IMR-90 (cell line): ENCODE measurements at regions not wholly inside any gene's neighbourhood (a gene's known extent, or its start where the extent isn't known, plus 50 kb on each side); places are given as distances from the start of the nearest gene placed in this dataset.

Source experiments
- ATAC-seq: fragments of 200-7000 bp; cut with Tn5 transposase; 2 replicates; pipeline ENCODE4 v1.9.1; 2020; ENCODE audit warnings: low read depth, mild to moderate bottlenecking, moderate library complexity
- BruUV-seq: library from RNA; stranded (reverse); fragments of 400-500 nt; replicated peaks from 2 replicates; lab custom pipeline; 2021; lab: Mats Ljungman, UMichigan
- CTCF ChIA-PET: fragments of 300-600 bp; formaldehyde crosslinking; extraction: SDS; loops from one replicate; lab custom pipeline; 2021; ENCODE audit warnings: antibody characterized with exemption; lab: Yijun Ruan, JAX
- POLR2A ChIA-PET: fragments of 300-600 bp; sonication (Branson Sonifier 250); formaldehyde crosslinking; loops from one replicate; lab custom pipeline; 2022; ENCODE audit warnings: antibody characterized with exemption; ENCODE audit not compliant: unreplicated experiment; lab: Charles Lee
- DNase-seq: peaks from one replicate; pipeline ENCODE4 v3.0.0; 2013
- H2AFZ ChIP-seq: replicated peaks from 2 replicates; pipeline ENCODE3; 2013; ENCODE audit warnings: low read length, mild to moderate bottlenecking; ENCODE audit not compliant: poor library complexity
- H2AK5ac ChIP-seq: 2 replicates; pipeline ENCODE4 v1.6.1; 2013; ENCODE audit warnings: low read depth, low read length, inconsistent platforms
- H2AK9ac ChIP-seq: replicated peaks from 2 replicates; pipeline ENCODE3; 2013; ENCODE audit warnings: mild to moderate bottlenecking, low read depth, low read length, moderate library complexity; ENCODE audit not compliant: poor library complexity
- H2BK120ac ChIP-seq: 2 replicates; pipeline ENCODE4 v1.6.1; 2013; ENCODE audit warnings: low read depth, low read length, inconsistent platforms
- H2BK15ac ChIP-seq: 3 replicates; pipeline ENCODE4 v1.6.1; 2013; ENCODE audit warnings: low read depth, low read length, inconsistent platforms
- H2BK20ac ChIP-seq: 2 replicates; pipeline ENCODE4 v1.6.1; 2013; ENCODE audit warnings: low read depth, mild to moderate bottlenecking, inconsistent platforms, low read length, moderate library complexity
- H2BK5ac ChIP-seq: 2 replicates; pipeline ENCODE4 v1.6.1; 2013; ENCODE audit warnings: mild to moderate bottlenecking, low read depth, low read length, inconsistent platforms; ENCODE audit not compliant: poor library complexity, severe bottlenecking
- H3K14ac ChIP-seq: replicated peaks from 2 replicates; pipeline ENCODE4 v1.6.1; 2013; ENCODE audit warnings: low read depth, low read length, inconsistent platforms
- H3K18ac ChIP-seq: 2 replicates; pipeline ENCODE4 v1.6.1; 2013; ENCODE audit warnings: low read depth, low read length, control low read depth
- H3K23ac ChIP-seq: 2 replicates; pipeline ENCODE4 v1.6.1; 2013; ENCODE audit warnings: low read depth, low read length, inconsistent platforms
- H3K27ac ChIP-seq: 2 replicates; pipeline ENCODE4 v1.5.1; 2013; ENCODE audit warnings: mild to moderate bottlenecking, control low read depth, low read length; ENCODE audit not compliant: insufficient read depth
- H3K27me3 ChIP-seq: 2 replicates; pipeline ENCODE4 v1.6.1; 2013; ENCODE audit warnings: low read length; ENCODE audit not compliant: control insufficient read depth, insufficient read depth
- H3K36me3 ChIP-seq: 2 replicates; pipeline ENCODE4 v1.6.1; 2013; ENCODE audit warnings: low read length, mixed read lengths; ENCODE audit not compliant: control insufficient read depth, insufficient read depth
- H3K4ac ChIP-seq: 2 replicates; pipeline ENCODE4 v1.6.1; 2013; ENCODE audit warnings: low read depth, low read length, inconsistent platforms
- H3K4me1 ChIP-seq: 2 replicates; pipeline ENCODE4 v1.6.1; 2013; ENCODE audit warnings: low read length, mixed read lengths; ENCODE audit not compliant: control insufficient read depth, insufficient read depth
- H3K4me2 ChIP-seq: 2 replicates; pipeline ENCODE4 v1.6.1; 2013; ENCODE audit warnings: low read depth, mild to moderate bottlenecking, control low read depth, low read length, moderate library complexity
- H3K4me3 ChIP-seq: 2 replicates; pipeline ENCODE4 v1.5.1; 2013; ENCODE audit warnings: low read depth, mild to moderate bottlenecking, control low read depth, low read length, moderate library complexity; ENCODE audit not compliant: insufficient read depth
- H3K56ac ChIP-seq: 2 replicates; pipeline ENCODE4 v1.6.1; 2013; ENCODE audit warnings: low read length, inconsistent platforms; ENCODE audit not compliant: insufficient read depth; ENCODE audit errors: extremely low read depth
- H3K79me1 ChIP-seq, 2 experiments: 2 replicates each; pipeline ENCODE4 v1.6.1; 2013; ENCODE audit warnings: low read length in 2 of 2, inconsistent platforms in 1 of 2, low read depth in 1 of 2
- H3K9ac ChIP-seq: 2 replicates; pipeline ENCODE4 v1.6.1; 2013; ENCODE audit warnings: low read depth, low read length, control low read depth
- H3K9me1 ChIP-seq: 2 replicates; pipeline ENCODE4 v1.6.1; 2013; ENCODE audit warnings: low read length, inconsistent platforms; ENCODE audit not compliant: insufficient read depth
- H3K9me3 ChIP-seq: 2 replicates; pipeline ENCODE4 v1.6.1; 2013; ENCODE audit warnings: low read length; ENCODE audit not compliant: control insufficient read depth, insufficient read depth
- H4K20me1 ChIP-seq: 2 replicates; pipeline ENCODE4 v1.6.1; 2013; ENCODE audit warnings: low read length, inconsistent platforms; ENCODE audit not compliant: insufficient read depth
- H4K5ac ChIP-seq: 2 replicates; pipeline ENCODE4 v1.6.1; 2013; ENCODE audit warnings: mild to moderate bottlenecking, low read depth, low read length, control low read depth
- H4K8ac ChIP-seq, 2 experiments: 2 replicates each; pipeline ENCODE4 v1.6.1; 2013; ENCODE audit warnings: low read depth in 2 of 2, low read length in 2 of 2, control low read depth in 1 of 2, inconsistent platforms in 1 of 2
- H4K91ac ChIP-seq: 2 replicates; pipeline ENCODE4 v1.6.1; 2013; ENCODE audit warnings: low read depth, low read length, inconsistent platforms; ENCODE audit not compliant: insufficient read depth
- CEBPB ChIP-seq: IDR thresholded peaks from 2 replicates; pipeline ENCODE4 v1.6.1; 2012; ENCODE audit warnings: low read depth, low read length, improper control_type of control experiment
- CTCF ChIP-seq: conservative IDR thresholded peaks from 2 replicates; pipeline ENCODE4 v1.5.1; 2012; ENCODE audit warnings: mild to moderate bottlenecking, low read depth, low read length, improper control_type of control experiment
- MAZ ChIP-seq: IDR thresholded peaks from 2 replicates; pipeline ENCODE4 v1.6.1; 2012; ENCODE audit warnings: low read depth, mild to moderate bottlenecking, low read length, improper control_type of control experiment, moderate library complexity, borderline replicate concordance
- USF2 ChIP-seq: fragments of 150-350 bp; IDR thresholded peaks from 2 replicates; pipeline ENCODE4 v1.6.1; 2017; ENCODE audit warnings: mild to moderate bottlenecking, antibody characterized with exemption, low read length, low read depth
- WGBS, 2 experiments: methylation state at CpG; one replicate each; pipeline versions ENCODE4 v1.1.5 to v1.1.7; 2013; ENCODE audit warnings: missing lambda C conversion rate in 2 of 2; ENCODE audit not compliant: insufficient read length in 1 of 2; ENCODE audit errors: extremely low coverage in 2 of 2; 5-methylcytosine and 5-hydroxymethylcytosine counted together
- dilution Hi-C: fragments of 300-500 bp; cut with HindIII; formaldehyde crosslinking; loops from one replicate; pipeline ENCODE4 v1.14.3; 2018; ENCODE audit warnings: low sequenced_read_pairs; ENCODE audit not compliant: unreplicated experiment
- in situ Hi-C: fragments of 300-500 bp; cut with MboI; formaldehyde crosslinking; loops from 3 replicates; pipeline ENCODE4 v1.14.3; 2019; ENCODE audit warnings: low sequenced_read_pairs, inconsistent platforms, mixed read lengths
- intact Hi-C: fragments of 100-400 bp; cut with micrococcal nuclease; formaldehyde crosslinking; loops from 2 replicates; pipeline ENCODE4 v1.10.0; 2022

- no peaks in the 10 kb centered on the region for H3K36me3 ChIP-seq
- H3K4me3 ChIP-seq = no peak overlapping the region
- no peak overlapping the region for H3K14ac ChIP-seq
- no peaks in the 10 kb centered on the region for H3K4me1 ChIP-seq
- H3K9me1 ChIP-seq = 0 out of 2 replicates have a peak, but pooled peaks cover 6% of the 10 kb centered on the region
- H4K5ac ChIP-seq = no peak overlapping the region
- no peak overlapping the region for H2AK9ac ChIP-seq
- no peak overlapping the region for H3K18ac ChIP-seq
- H3K27ac ChIP-seq = no peak overlapping the region
- ATAC-seq (no peak), DNase-seq (no peak)
- H3K4me2 ChIP-seq = no peak overlapping the region
- no peak overlapping the region for H2BK5ac ChIP-seq
- in situ Hi-C loops = no loop called here
- H3K23ac ChIP-seq = no peak overlapping the region
- no peak overlapping the region; the same call in 2 of the 3 replicates for H2BK15ac ChIP-seq
- H2AFZ ChIP-seq = no peak overlapping the region
- no peak overlapping the region for H2BK20ac ChIP-seq
- no peaks in the 10 kb centered on the region for H4K20me1 ChIP-seq
- no peaks in the 10 kb centered on the region for H3K79me1 ChIP-seq
- peak overlapping the region; percentile 36; the same call in 1 of the 2 replicates for H2AK5ac ChIP-seq
- TF ChIP-seq MAZ = no peak
- TF ChIP-seq USF2 = no peak
- TF ChIP-seq CEBPB = no peak
- no peak for TF ChIP-seq CTCF
- WGBS, 2 experiments = 100% methylated on average over 4 of the region's 6 CpGs; no CpG with 5 or more reads in 1 of the 2 experiments
- H4K8ac ChIP-seq = no peak overlapping the region
- dilution Hi-C loops = no loop called here
- H3K9ac ChIP-seq = no peak overlapping the region
- no TSS peak for BruUV-seq
- no peak overlapping the region for H4K91ac ChIP-seq
- no peak overlapping the region for H2BK120ac ChIP-seq
- CTCF ChIA-PET = no interaction called here
- no peak overlapping the region for H3K4ac ChIP-seq
- no peak overlapping the region for H3K56ac ChIP-seq
- POLR2A ChIA-PET = no interaction called here
- intact Hi-C loops = no loop called here
- peaks cover 6% of the 10 kb centered on the region; the same call in 1 of the 2 replicates for H3K9me3 ChIP-seq
- H3K27me3 ChIP-seq = no peaks in the 10 kb centered on the region; the same call in 1 of the 2 replicates
These were observed 230.5 kb downstream of the SOX9 start for GRCh38 chr17:72351365-72351764.
